Activated B cell treated with CpG ODN at 0.5 μM for 24 hours (primary cell): ENCODE measurements at regions not wholly inside any gene's neighbourhood (a gene's known extent, or its start where the extent isn't known, plus 50 kb on each side); places are given as distances from the start of the nearest gene placed in this dataset.
"Not testable (repeated sequence)": the region's sequence is repeated elsewhere in the genome, so short reads cannot be mapped to it uniquely, and the experiment has no call there.

Experiments
- ATAC-seq: fragments of 200-7000 bp; cut with Tn5 transposase; one replicate; pipeline ENCODE4 v1.10.0; 2021; ENCODE audit warnings: low read depth, mild to moderate bottlenecking, moderate library complexity
- CTCF ChIA-PET: fragments of 350-600 bp; sonication (Branson Sonifier 250); formaldehyde crosslinking; loops from one replicate; lab custom pipeline; 2021; ENCODE audit warnings: antibody characterized with exemption; lab: Charles Lee
- POLR2A ChIA-PET: fragments of 350-600 bp; sonication (Branson Sonifier 250); formaldehyde crosslinking; loops from one replicate; lab custom pipeline; 2021; ENCODE audit warnings: antibody characterized with exemption; lab: Charles Lee
- DNase-seq: peaks from one replicate; pipeline ENCODE4 v3.0.0; 2022
- H3K27ac Mint-ChIP-seq: one replicate; pipeline ENCODE4 v1.8.0; 2020; ENCODE audit warnings: mixed read lengths
- H3K27me3 Mint-ChIP-seq: one replicate; pipeline ENCODE4 v1.8.0; 2021; ENCODE audit warnings: mixed read lengths
- H3K36me3 Mint-ChIP-seq: one replicate; pipeline ENCODE4 v1.8.0; 2021; ENCODE audit warnings: low read depth, mixed read lengths
- H3K4me1 Mint-ChIP-seq: one replicate; pipeline ENCODE4 v1.8.0; 2021; ENCODE audit warnings: mixed read lengths
- H3K4me3 Mint-ChIP-seq: one replicate; pipeline ENCODE4 v1.8.0; 2020; ENCODE audit warnings: mild to moderate bottlenecking, mixed read lengths
- H3K9me3 Mint-ChIP-seq: one replicate; pipeline ENCODE4 v1.8.0; 2020; ENCODE audit warnings: mixed read lengths
- CTCF ChIP-seq: fragments of 200-600 bp; IDR thresholded peaks from one replicate; pipeline ENCODE4 v1.8.0; 2022; ENCODE audit warnings: antibody characterized with exemption, mild to moderate bottlenecking
- intact Hi-C: fragments of 100-400 bp; cut with micrococcal nuclease; formaldehyde crosslinking; loops from one replicate; pipeline ENCODE4 v1.15.1; 2024

- Mint-ChIP-seq H3K36me3 (no peaks in the 10 kb centered on the region), H3K9me3 (peaks cover 8% of the 10 kb centered on the region), H3K4me1 (no peaks in the 10 kb centered on the region), H3K27me3 (peaks cover 2% of the 10 kb centered on the region), H3K27ac (no peak overlapping the region), H3K4me3 (no peak overlapping the region)
- DNase-seq, result no peak
- POLR2A ChIA-PET, result no interaction called here
- intact Hi-C loops, result no loop called here
- ATAC-seq, result no peak
- TF ChIP-seq CTCF, result no peak
- CTCF ChIA-PET, result no interaction called here
Observed at GRCh38 chr9:100731038-100731556, 153.2 kb downstream of the CAVIN4 start.

DNA sequence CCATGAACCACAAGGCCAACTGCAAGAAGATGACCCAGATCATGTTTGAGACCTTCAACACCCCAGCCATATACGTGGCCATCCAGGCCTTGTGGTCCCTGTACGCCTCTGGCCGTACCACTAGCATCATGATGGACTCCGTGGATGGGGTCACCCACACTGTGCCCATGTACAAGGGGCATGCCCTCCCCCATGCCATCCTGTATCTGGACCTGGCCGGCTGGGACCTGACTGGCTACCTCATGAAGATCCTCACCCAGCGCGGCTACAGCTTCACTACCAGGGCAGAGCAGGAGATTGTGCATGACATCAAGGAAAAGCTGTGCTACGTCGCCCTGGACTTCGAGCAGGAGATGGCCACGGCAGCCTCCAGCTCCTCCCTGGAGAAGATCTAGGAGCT lies 153.7 kb downstream of the CAVIN4 start:
- H3K9me3 Mint-ChIP-seq, result peaks cover 8% of the 10 kb centered on the region
- intact Hi-C loops, result no loop called here
- no peak for TF ChIP-seq CTCF
- H3K27me3 Mint-ChIP-seq, result peaks cover under 1% of the 10 kb centered on the region
- ATAC-seq (no peak), DNase-seq (no peak)
- CTCF ChIA-PET, result no interaction called here
- no peak overlapping the region for H3K27ac Mint-ChIP-seq
- H3K4me1 Mint-ChIP-seq, result no peaks in the 10 kb centered on the region
- H3K36me3 Mint-ChIP-seq, result no peaks in the 10 kb centered on the region
- POLR2A ChIA-PET, result no interaction called here
- H3K4me3 Mint-ChIP-seq, result no peak overlapping the region

- Mint-ChIP-seq H3K27me3 (no peaks in the 10 kb centered on the region), H3K4me3 (no peak overlapping the region), H3K36me3 (no peaks in the 10 kb centered on the region), H3K9me3 (peaks cover 16% of the 10 kb centered on the region), H3K27ac (no peak overlapping the region), H3K4me1 (no peaks in the 10 kb centered on the region)
- no peak for DNase-seq
- intact Hi-C loops, result no loop called here
- CTCF ChIA-PET, result no interaction called here
- ATAC-seq, result no peak
- POLR2A ChIA-PET, result no interaction called here
- TF ChIP-seq CTCF, result no peak
Observed at GRCh38 chr9:100739208-100739607, 161.3 kb downstream of the CAVIN4 start.

GRCh38 chr9:100739666-100740065 lies 161.8 kb downstream of the CAVIN4 start:
- ChIA-PET POLR2A (no interaction called here), CTCF (no interaction called here)
- ATAC-seq, result no peak
- no peak for DNase-seq
- Mint-ChIP-seq H3K27ac (no peak overlapping the region), H3K4me3 (no peak overlapping the region), H3K9me3 (peaks cover 14% of the 10 kb centered on the region), H3K36me3 (no peaks in the 10 kb centered on the region), H3K27me3 (no peaks in the 10 kb centered on the region), H3K4me1 (no peaks in the 10 kb centered on the region)
- intact Hi-C loops, result no loop called here
- no peak for TF ChIP-seq CTCF

- CTCF ChIA-PET, result not testable (repeated sequence)
Observed at GRCh38 chr9:100748930-100749329, 171.1 kb downstream of the CAVIN4 start.

GRCh38 chr9:100756217-100756616 lies 178.3 kb downstream of the CAVIN4 start:
- no peaks in the 10 kb centered on the region for H3K4me1 Mint-ChIP-seq
- ATAC-seq (no peak), DNase-seq (no peak)
- intact Hi-C loops, result no loop called here
- H3K27ac Mint-ChIP-seq, result no peak overlapping the region
- H3K4me3 Mint-ChIP-seq, result no peak overlapping the region
- no peaks in the 10 kb centered on the region for H3K36me3 Mint-ChIP-seq
- TF ChIP-seq CTCF, result no peak
- no peaks in the 10 kb centered on the region for H3K27me3 Mint-ChIP-seq
- CTCF ChIA-PET, result no interaction called here
- POLR2A ChIA-PET, result no interaction called here
- peaks cover 7% of the 10 kb centered on the region for H3K9me3 Mint-ChIP-seq

More at GRCh38 chr9:100748930-100749329, 171.1 kb downstream of the CAVIN4 start:
- DNase-seq, intact Hi-C loops, H3K4me1 Mint-ChIP-seq, ATAC-seq, H3K27me3 Mint-ChIP-seq, H3K36me3 Mint-ChIP-seq, H3K4me3 Mint-ChIP-seq, POLR2A ChIA-PET, H3K27ac Mint-ChIP-seq: not testable (repeated sequence)
- H3K9me3 Mint-ChIP-seq, result peaks cover 19% of the 10 kb centered on the region
